Thymus (tissue), 11 donors: ENCODE measurements at regions not wholly inside any gene's neighbourhood (a gene's known extent, or its start where the extent isn't known, plus 50 kb on each side); places are given as distances from the start of the nearest gene placed in this dataset.

Experiments used
- DNase-seq, 9 donors: peaks; one replicate each; pipeline ENCODE4 v3.0.0-alpha.2; 2013; ENCODE audit warnings: low spot score in 9 of 9, low read depth in 6 of 9, missing footprints in 1 of 9
- H3K27ac ChIP-seq, 2 donors: one replicate each; pipeline ENCODE4 v1.5.1; 2013; ENCODE audit warnings: control low read depth in 1 of 2, low read depth in 1 of 2, low read length in 1 of 2, mild to moderate bottlenecking in 1 of 2, moderate library complexity in 1 of 2
- H3K27me3 ChIP-seq, 2 donors: one replicate each; pipeline ENCODE4 v1.5.1; 2013; ENCODE audit warnings: low read length in 1 of 2; ENCODE audit not compliant: control insufficient read depth in 2 of 2, insufficient read depth in 1 of 2
- H3K36me3 ChIP-seq, 2 donors: one replicate each; pipeline ENCODE4 v1.5.1; 2013; ENCODE audit warnings: low read length in 1 of 2, mild to moderate bottlenecking in 1 of 2, moderate library complexity in 1 of 2; ENCODE audit not compliant: control insufficient read depth in 2 of 2, insufficient read depth in 2 of 2
- H3K4me1 ChIP-seq, 2 donors: one replicate each; pipeline ENCODE4 v1.5.1; 2013; ENCODE audit warnings: low read length in 2 of 2; ENCODE audit not compliant: control insufficient read depth in 2 of 2, insufficient read depth in 2 of 2
- H3K4me3 ChIP-seq, 2 donors: one replicate each; pipeline ENCODE4 v1.5.1; 2013; ENCODE audit warnings: low read length in 2 of 2, control low read depth in 1 of 2, mild to moderate bottlenecking in 1 of 2
- H3K9me3 ChIP-seq, 2 donors: one replicate each; pipeline ENCODE4 v1.5.1; 2013; ENCODE audit warnings: low read length in 1 of 2, mild to moderate bottlenecking in 1 of 2; ENCODE audit not compliant: control insufficient read depth in 2 of 2, insufficient read depth in 1 of 2
- WGBS: extraction: QIAGEN DNeasy Blood & Tissue Kit; methylation state at CpG from one replicate; pipeline ENCODE4 v1.1.7; 2013; 5-methylcytosine and 5-hydroxymethylcytosine counted together
- donor health status: healthy.

GRCh38 chr4:182019148-182019652, 224.0 kb upstream of the TENM3 start:
- no peaks in the 10 kb centered on the region for H3K9me3 ChIP-seq
- DNase-seq = no peak
- H3K4me3 ChIP-seq = no peak overlapping the region
- no peak overlapping the region for H3K27ac ChIP-seq
- H3K36me3 ChIP-seq = no peaks in the 10 kb centered on the region
- WGBS = 75% methylated on average over 5 of the region's 5 CpGs
- no peaks in the 10 kb centered on the region for H3K4me1 ChIP-seq
- H3K27me3 ChIP-seq = no peaks in the 10 kb centered on the region

- Histone ChIP-seq H3K4me3 (no peak overlapping the region), H3K4me1 (no peaks in the 10 kb centered on the region), H3K27ac (no peak overlapping the region)
These were observed 220.3 kb upstream of the TENM3 start for GRCh38 chr4:182022909-182023308.

GRCh38 chr4:182023469-182023868, 219.7 kb upstream of the TENM3 start:
- Histone ChIP-seq H3K4me3 (no peak overlapping the region), H3K27me3 (no peaks in the 10 kb centered on the region), H3K9me3 (no peaks in the 10 kb centered on the region), H3K27ac (no peak overlapping the region), H3K4me1 (no peaks in the 10 kb centered on the region), H3K36me3 (no peaks in the 10 kb centered on the region)
- WGBS = 78% methylated on average over 3 of the region's 3 CpGs
- no peak for DNase-seq

More at GRCh38 chr4:182022909-182023308, 220.3 kb upstream of the TENM3 start:
- Histone ChIP-seq H3K36me3 (no peaks in the 10 kb centered on the region), H3K9me3 (no peaks in the 10 kb centered on the region), H3K27me3 (no peaks in the 10 kb centered on the region)
- 44% methylated on average over 5 of the region's 5 CpGs for WGBS
- DNase-seq = no peak

GRCh38 chr4:182042945-182043344, 200.3 kb upstream of the TENM3 start:
- Histone ChIP-seq H3K9me3 (no peaks in the 10 kb centered on the region), H3K4me1 (no peaks in the 10 kb centered on the region), H3K27ac (no peak overlapping the region), H3K4me3 (no peak overlapping the region), H3K36me3 (no peaks in the 10 kb centered on the region), H3K27me3 (no peaks in the 10 kb centered on the region)
- no peak for DNase-seq
- WGBS = 95% methylated on average over 8 of the region's 8 CpGs

DNA sequence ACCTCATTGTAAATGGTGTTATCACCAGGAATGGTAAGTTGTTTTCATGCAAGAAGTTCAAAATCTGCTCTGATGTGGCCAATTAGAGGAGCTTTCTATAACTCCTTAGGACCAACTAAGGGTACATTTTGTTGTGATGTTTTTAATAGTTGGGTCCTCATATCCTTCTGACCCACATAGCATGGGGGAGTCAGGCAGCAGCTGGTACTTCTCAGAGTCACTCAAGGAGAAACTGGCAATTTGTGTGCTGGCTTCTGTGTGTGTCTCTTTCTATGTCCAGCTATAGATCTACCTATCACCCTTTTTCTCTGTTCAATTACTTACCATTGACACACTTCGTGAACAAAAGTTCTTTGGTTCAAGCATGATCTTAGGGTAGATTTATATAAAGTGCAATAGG, 194.3 kb upstream of the TENM3 start:
- Histone ChIP-seq H3K27me3 (no peaks in the 10 kb centered on the region), H3K4me1 (no peaks in the 10 kb centered on the region), H3K4me3 (no peak overlapping the region), H3K27ac (no peak overlapping the region), H3K36me3 (no peaks in the 10 kb centered on the region), H3K9me3 (no peaks in the 10 kb centered on the region)
- no peak for DNase-seq
- 89% methylated on average over 1 of the region's 1 CpG for WGBS

GRCh38 chr4:182056866-182057265, 186.3 kb upstream of the TENM3 start:
- H3K27me3 ChIP-seq = no peaks in the 10 kb centered on the region
- H3K4me1 ChIP-seq = no peaks in the 10 kb centered on the region
- H3K27ac ChIP-seq = no peak overlapping the region
- WGBS = 86% methylated on average over 6 of the region's 6 CpGs
- DNase-seq = no peak
- H3K9me3 ChIP-seq = no peaks in the 10 kb centered on the region
- H3K36me3 ChIP-seq = no peaks in the 10 kb centered on the region
- H3K4me3 ChIP-seq = no peak overlapping the region

DNA sequence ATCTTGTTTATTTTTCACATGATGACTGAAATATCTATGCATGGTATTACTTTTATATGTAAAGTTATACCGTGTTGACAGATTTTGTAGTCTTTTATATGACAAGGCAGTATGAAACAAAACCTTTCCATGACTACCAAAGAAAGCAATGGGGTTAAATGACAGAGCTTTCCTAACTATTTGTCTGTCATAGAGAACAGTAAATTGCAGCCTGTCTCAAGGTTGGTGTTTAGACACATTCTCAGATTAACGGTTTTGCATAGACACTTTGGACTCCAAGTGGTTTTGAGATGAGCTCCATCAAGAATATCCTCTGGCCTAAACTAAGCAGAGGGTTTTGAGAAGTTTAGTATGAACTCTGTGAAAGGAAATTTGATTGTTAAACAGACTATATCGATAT, 180.7 kb upstream of the TENM3 start:
- 83% methylated on average over 3 of the region's 3 CpGs for WGBS
- Histone ChIP-seq H3K27me3 (no peaks in the 10 kb centered on the region), H3K9me3 (no peaks in the 10 kb centered on the region), H3K36me3 (no peaks in the 10 kb centered on the region), H3K4me3 (no peak overlapping the region), H3K27ac (no peak overlapping the region), H3K4me1 (no peaks in the 10 kb centered on the region)
- DNase-seq = no peak

GRCh38 chr4:182062936-182063335, 180.3 kb upstream of the TENM3 start:
- no peaks in the 10 kb centered on the region for H3K27me3 ChIP-seq
- no peak for DNase-seq
- no peak overlapping the region for H3K27ac ChIP-seq
- no peak overlapping the region for H3K4me3 ChIP-seq
- no peaks in the 10 kb centered on the region for H3K4me1 ChIP-seq
- no peaks in the 10 kb centered on the region for H3K9me3 ChIP-seq
- no peaks in the 10 kb centered on the region for H3K36me3 ChIP-seq

DNA sequence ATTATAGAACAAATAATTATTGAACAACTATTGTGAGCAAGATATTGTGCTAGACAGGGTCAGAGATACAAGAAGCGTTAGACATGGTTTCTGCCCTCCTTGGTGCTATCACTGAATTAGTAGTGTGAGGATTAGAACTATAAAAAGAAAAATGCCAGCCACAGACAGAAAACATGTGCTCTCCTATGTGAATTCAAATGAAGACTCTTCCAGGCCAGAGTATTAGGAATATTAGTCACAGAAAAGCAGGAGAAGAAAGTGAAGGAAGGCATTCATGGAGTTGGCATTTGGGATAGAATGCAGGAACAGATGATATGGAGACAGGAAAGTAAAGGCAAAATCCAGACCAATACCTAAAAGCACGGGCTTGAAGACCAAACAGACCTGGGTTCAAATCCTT, 179.6 kb upstream of the TENM3 start:
- DNase-seq = no peak
- H3K27ac ChIP-seq = no peak overlapping the region
- no peaks in the 10 kb centered on the region for H3K4me1 ChIP-seq
- H3K27me3 ChIP-seq = no peaks in the 10 kb centered on the region
- no peaks in the 10 kb centered on the region for H3K36me3 ChIP-seq
- WGBS = 88% methylated on average over 2 of the region's 2 CpGs
- no peak overlapping the region for H3K4me3 ChIP-seq
- H3K9me3 ChIP-seq = no peaks in the 10 kb centered on the region

- WGBS = 84% methylated on average over 17 of the region's 17 CpGs
- Histone ChIP-seq H3K4me3 (no peak overlapping the region), H3K4me1 (no peaks in the 10 kb centered on the region), H3K27me3 (no peaks in the 10 kb centered on the region), H3K36me3 (no peaks in the 10 kb centered on the region), H3K9me3 (no peaks in the 10 kb centered on the region), H3K27ac (no peak overlapping the region)
- DNase-seq = no peak
These were observed 177.9 kb upstream of the TENM3 start for GRCh38 chr4:182065255-182065654.
